H1 (cell line): ENCODE measurements at regions not wholly inside any gene's neighbourhood (a gene's known extent, or its start where the extent isn't known, plus 50 kb on each side); places are given as distances from the start of the nearest gene placed in this dataset.

Experiments used
- EGR1 ChIP-seq: IDR thresholded peaks from 2 replicates; pipeline ENCODE4 v1.6.1; 2011; ENCODE audit warnings: low read depth, low read length, borderline replicate concordance
- EZH2 ChIP-seq: fragments of 200-600 bp; sonication (generic); IDR thresholded peaks from 2 replicates; pipeline ENCODE4 v1.7.1; 2012; ENCODE audit warnings: low read depth, mild to moderate bottlenecking, moderate library complexity, low read length, inconsistent platforms; ENCODE audit not compliant: severe bottlenecking
- FOSL1 ChIP-seq: IDR thresholded peaks from 2 replicates; pipeline ENCODE4 v1.6.1; 2011; ENCODE audit warnings: mild to moderate bottlenecking, low read depth, low read length, moderate library complexity; ENCODE audit not compliant: insufficient read depth
- HDAC2 ChIP-seq, 2 experiments: fragments of 300-600 bp in 1 of 2; sonication (generic) in 1 of 2; IDR thresholded peaks; 2 replicates each; pipeline ENCODE4 v1.6.1; 2011 to 2012; ENCODE audit warnings: low read depth in 2 of 2, low read length in 2 of 2, mild to moderate bottlenecking in 2 of 2, moderate library complexity in 2 of 2, borderline replicate concordance in 1 of 2, inconsistent platforms in 1 of 2
- JUND ChIP-seq: IDR thresholded peaks from 2 replicates; pipeline ENCODE4 v1.6.1; 2011; ENCODE audit warnings: mild to moderate bottlenecking, improper control_type of control experiment, low read length
- KDM5A ChIP-seq: fragments of 200-600 bp; IDR thresholded peaks from 2 replicates; pipeline ENCODE4 v1.7.1; 2012; ENCODE audit warnings: mild to moderate bottlenecking, low read length, inconsistent platforms, mixed read lengths
- MAFK ChIP-seq: IDR thresholded peaks from 2 replicates; pipeline ENCODE4 v1.6.1; 2012; ENCODE audit warnings: low read depth, mild to moderate bottlenecking, improper control_type of control experiment, low read length
- RFX5 ChIP-seq: IDR thresholded peaks from 2 replicates; pipeline ENCODE4 v1.6.1; 2011; ENCODE audit warnings: low read depth, low read length, improper control_type of control experiment, borderline replicate concordance
- TAF7 ChIP-seq: optimal IDR thresholded peaks from 2 replicates; pipeline ENCODE3; 2011; ENCODE audit warnings: low read depth, mild to moderate bottlenecking, inconsistent platforms, low read length, moderate library complexity, borderline replicate concordance
- TF ChIP-seq, protein P1 (sequence below): IDR thresholded peaks from 2 replicates; pipeline ENCODE4 v1.6.1; 2012; ENCODE audit warnings: inconsistent platforms

- TF ChIP-seq EZH2: peak; percentile 20
- no peak for TF ChIP-seq FOSL1
- TF ChIP-seq RFX5: no peak
- TF ChIP-seq, protein P1, sequence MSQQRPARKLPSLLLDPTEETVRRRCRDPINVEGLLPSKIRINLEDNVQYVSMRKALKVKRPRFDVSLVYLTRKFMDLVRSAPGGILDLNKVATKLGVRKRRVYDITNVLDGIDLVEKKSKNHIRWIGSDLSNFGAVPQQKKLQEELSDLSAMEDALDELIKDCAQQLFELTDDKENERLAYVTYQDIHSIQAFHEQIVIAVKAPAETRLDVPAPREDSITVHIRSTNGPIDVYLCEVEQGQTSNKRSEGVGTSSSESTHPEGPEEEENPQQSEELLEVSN: no peak
- no peak for TF ChIP-seq JUND
- TF ChIP-seq HDAC2 (IDR thresholded peaks at IDR 0.05; ENCODE audit: borderline replicate concordance in 1 of 2, low read depth in 2 of 2, low read length in 2 of 2): no peak
- TF ChIP-seq EGR1: no peak
- TF ChIP-seq TAF7: no peak
- TF ChIP-seq KDM5A: no peak
- TF ChIP-seq MAFK: no peak
- TF ChIP-seq, all 59 proteins: peak for 3
Observed at GRCh38 chr1:217139513-217139912, 416.3 kb upstream of the ESRRG start (continued).
